ENCODE measurements at regions not wholly inside any gene's neighbourhood (a gene's known extent, or its start where the extent isn't known, plus 50 kb on each side); places are given as distances from the start of the nearest gene placed in this dataset.
"Not testable (repeated sequence)": the region's sequence is repeated elsewhere in the genome, so short reads cannot be mapped to it uniquely, and the experiment has no call there.

DNA sequence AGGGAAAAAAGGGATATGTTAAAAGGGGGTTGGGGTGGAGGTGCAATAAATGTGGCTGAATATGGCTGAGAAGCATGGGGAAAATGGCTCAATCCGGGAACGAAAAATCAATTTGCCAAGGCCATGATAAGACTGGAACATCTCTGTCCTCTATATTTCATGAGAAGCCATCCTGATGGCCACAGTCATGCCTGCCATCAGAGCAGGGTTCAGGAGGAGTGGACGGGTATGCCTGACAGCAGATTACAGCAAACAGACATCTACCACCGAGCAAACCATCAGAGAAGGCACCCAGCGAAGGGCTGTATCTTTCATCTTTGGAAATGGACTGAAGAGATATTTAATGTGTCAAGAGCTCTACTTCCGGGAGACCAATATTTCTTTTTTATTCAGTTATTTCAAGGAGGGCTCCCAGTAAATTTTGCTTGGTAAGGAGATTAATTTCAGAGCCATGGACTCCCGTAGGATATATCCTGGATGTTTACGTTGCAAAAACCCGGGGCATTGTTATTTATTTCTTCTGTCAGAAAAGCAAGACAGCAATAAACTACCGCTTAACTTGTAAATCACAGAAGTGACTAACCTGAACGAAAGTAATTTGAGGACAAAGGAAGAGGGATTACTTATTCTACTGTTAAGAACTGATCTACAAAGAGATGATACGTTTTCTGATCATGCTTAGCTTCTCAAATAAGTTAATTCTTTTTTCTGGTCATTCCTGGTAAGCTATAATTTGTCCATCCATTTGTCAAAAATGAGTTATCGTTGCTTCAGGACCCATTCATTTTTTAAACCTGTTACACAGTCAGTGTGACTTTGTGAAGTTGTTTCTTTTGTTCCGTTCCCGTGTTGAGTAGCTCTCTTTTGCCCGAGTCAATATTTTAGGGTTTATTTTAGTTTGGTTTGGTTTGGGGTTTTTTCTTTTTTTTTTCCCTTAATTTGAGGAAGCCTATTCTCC, 80.6 kb upstream of the CHD2 start:
- peak overlapping the region; percentile 46 for H3K4me3 ChIP-seq (ENCODE audit: low read depth, low read length)
- TF ChIP-seq, protein P1, sequence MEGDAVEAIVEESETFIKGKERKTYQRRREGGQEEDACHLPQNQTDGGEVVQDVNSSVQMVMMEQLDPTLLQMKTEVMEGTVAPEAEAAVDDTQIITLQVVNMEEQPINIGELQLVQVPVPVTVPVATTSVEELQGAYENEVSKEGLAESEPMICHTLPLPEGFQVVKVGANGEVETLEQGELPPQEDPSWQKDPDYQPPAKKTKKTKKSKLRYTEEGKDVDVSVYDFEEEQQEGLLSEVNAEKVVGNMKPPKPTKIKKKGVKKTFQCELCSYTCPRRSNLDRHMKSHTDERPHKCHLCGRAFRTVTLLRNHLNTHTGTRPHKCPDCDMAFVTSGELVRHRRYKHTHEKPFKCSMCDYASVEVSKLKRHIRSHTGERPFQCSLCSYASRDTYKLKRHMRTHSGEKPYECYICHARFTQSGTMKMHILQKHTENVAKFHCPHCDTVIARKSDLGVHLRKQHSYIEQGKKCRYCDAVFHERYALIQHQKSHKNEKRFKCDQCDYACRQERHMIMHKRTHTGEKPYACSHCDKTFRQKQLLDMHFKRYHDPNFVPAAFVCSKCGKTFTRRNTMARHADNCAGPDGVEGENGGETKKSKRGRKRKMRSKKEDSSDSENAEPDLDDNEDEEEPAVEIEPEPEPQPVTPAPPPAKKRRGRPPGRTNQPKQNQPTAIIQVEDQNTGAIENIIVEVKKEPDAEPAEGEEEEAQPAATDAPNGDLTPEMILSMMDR (IDR thresholded peaks at IDR 0.05; ENCODE audit: low read depth, low read length): no peak

DNA sequence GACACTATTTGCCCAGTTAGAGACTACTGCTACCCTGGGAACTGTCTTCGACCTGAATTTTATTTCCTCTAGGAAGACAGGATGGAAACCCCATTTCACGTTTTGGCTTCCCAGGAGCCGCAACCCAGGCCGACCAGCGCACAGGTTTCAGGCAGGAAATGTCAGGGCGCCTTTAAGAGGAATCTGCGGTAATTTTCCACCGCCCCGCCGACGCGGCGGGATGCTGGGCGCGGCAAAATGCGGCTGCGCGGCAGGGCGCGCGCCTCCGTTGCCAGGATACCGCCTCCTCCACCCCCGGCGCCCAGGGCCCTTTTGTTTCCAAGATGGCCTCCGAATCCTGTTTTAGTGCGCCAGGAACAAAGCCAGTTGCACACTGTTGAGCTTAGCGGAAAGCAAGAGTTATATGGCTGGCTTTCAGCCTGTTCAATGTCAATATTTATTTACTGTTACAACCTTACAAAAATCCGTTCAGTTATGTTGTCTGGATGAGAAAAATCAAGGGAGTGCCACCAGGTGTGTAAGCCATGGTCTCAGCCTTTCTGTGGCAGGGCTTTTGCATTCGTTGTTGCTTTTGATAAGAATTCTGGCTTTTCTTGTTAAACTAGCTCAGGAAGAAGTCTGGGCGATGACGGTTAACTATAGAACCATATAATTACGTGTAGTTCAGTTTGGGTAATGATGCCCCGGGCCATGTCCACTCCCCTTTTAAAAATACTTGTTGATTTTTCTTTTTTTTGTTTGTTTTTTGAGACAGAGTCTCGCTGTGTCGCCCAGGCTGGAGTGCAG, 79.7 kb upstream of the CHD2 start:
- peak overlapping the region; percentile 46 for H3K4me3 ChIP-seq (ENCODE audit: low read depth, low read length)
- TF ChIP-seq, protein P1 (IDR thresholded peaks at IDR 0.05; ENCODE audit: low read depth, low read length): no peak

DNA sequence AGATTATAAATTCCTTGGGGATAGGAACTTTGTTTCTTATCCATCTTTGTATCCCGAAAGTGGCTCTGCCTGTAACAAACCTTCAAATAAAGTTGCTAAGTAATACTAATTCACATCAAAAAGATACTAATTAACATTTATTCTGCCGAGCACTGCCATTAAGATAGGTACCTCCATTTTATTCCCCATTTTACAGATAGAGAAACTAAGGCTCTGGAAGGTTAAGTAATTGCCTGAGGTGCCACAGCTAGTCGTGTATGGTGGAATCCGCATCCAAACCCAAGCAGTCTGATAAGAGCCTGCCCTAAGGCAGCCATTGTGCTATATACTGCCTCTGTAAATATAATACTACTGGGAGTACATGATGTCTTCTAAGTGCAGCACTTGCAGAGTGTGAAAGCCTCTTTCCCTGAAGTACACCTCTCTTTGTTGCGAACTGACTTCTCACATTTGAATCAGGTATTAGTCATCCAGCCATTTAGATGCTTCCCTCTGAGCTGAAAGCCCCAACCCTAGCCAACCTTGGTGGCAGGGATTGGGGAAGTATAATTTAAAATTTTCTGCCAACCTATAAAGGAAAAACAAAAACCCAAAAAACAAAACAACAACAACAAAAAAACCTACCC, 78.5 kb upstream of the CHD2 start:
- TF ChIP-seq, protein P1 (IDR thresholded peaks at IDR 0.05; ENCODE audit: low read depth, low read length): no peak
- H3K4me3 ChIP-seq (ENCODE audit: low read depth, low read length): no peak overlapping the region

DNA sequence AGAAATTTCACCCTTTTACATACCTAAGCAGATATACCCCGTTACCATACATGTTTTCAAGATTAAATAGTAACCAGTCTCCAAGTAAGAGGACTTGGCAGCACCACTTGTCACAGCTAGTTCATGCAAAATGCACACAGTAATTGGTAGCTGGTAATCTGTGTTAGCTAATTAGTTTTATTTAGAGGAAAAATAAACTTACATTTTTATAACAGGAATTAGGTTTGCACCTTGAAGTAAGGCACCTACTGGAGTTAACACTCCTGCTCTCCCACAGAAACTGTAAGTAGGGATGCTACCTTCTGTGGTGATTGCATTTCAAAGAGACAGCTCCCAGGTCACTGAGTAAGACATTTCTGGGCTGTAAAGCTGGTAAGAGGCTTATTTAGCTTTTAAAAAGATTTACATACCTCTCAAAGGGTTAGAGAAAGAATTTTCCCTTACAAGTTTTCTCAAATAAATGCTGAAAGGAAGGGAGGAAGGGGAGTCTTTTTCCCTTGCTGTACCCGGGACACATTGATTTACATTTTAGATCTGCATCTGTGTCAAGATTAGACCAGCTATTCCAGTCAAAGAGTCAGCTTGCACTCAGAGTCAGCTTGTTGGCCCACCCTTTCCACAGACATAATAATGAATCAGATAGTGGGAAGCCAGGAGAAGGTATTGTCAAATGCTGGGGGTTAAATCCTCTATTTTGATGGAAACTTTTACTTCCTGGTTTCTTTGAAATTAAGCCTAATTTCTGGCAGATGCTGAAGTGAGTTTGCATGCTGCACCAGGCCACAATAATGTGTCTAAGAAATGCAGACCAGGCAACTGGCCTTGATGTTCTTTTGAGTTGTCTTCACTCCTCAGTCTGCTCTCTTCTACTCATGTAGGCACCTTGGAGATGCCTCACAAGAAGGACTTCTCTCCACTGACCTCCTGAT, 77.6 kb upstream of the CHD2 start:
- H3K4me3 ChIP-seq (ENCODE audit: low read depth, low read length): no peak overlapping the region

DNA sequence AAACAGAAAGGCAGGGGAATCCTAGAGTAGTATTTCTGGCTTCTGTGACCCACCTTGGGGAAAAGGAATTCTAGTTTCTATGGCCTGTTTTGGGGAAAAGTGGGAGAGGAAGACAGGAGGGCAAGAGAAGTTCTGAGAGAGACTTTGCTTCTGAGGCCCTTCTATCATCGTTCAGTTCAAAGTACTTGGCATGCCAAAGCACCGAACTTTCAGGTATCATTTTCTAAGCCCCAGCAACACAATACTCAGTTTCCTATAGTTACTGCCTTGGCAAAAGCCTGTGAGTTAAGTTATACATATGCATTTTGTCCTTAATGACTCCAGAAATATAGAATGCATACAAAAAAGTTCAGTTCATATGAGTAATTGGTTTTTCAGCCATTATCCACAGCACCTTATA, 74.1 kb upstream of the CHD2 start:
- H3K4me3 ChIP-seq (ENCODE audit: low read depth, low read length): no peak overlapping the region
- TF ChIP-seq, protein P1 (IDR thresholded peaks at IDR 0.05; ENCODE audit: low read depth, low read length): no peak

More for the DNA sequence above, 77.6 kb upstream of the CHD2 start:
- TF ChIP-seq, protein P1 (IDR thresholded peaks at IDR 0.05; ENCODE audit: low read depth, low read length): no peak

DNA sequence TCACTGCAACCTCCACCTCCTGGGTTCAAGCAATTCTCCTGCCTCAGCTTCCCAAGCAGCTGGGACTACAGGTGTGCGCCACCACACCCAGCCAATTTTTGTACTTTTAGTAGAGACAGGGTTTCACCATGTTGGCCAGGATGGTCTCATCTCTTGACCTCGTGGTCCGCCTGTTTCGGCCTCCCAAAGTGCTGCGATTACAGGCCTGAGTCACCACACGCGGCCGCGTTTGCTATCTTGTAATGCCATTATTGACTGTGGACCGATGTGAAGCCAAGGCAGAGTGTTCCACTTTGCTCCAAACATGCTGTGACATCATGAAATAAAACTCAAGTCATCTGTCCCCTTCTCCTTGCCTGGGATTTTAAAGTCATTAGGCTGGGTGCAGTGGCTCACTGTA, 72.1 kb upstream of the CHD2 start:
- not testable (repeated sequence) for H3K4me3 ChIP-seq (ENCODE audit: low read depth, low read length)

DNA sequence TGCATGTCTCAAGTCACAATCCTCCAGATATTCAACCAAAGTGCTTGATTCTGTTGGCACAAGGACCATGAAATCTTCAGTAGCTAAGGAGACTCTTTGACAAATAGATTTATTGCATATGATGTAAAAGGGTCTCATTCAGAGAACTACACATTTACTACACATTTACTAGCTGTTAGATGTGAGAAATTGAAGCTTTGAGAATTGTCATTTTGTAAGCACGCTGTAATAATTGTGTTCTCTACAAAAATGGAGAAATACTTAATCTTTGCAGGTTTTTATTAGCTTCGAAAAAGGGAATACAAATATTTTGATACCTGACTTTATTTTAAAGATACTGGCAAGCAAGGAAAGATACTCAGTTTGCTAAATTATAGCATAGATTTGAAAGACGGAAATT, 70.2 kb upstream of the CHD2 start:
- TF ChIP-seq, protein P1 (IDR thresholded peaks at IDR 0.05; ENCODE audit: low read depth, low read length): no peak
- H3K4me3 ChIP-seq (ENCODE audit: low read depth, low read length): no peak overlapping the region
